HG03097 (cell line): ENCODE measurements at regions not wholly inside any gene's neighbourhood (a gene's known extent, or its start where the extent isn't known, plus 50 kb on each side); places are given as distances from the start of the nearest gene placed in this dataset.
"Not testable (repeated sequence)": the region's sequence is repeated elsewhere in the genome, so short reads cannot be mapped to it uniquely, and the experiment has no call there.

Experiments
- ATAC-seq: cut with Tn5 transposase; IDR thresholded peaks from one replicate; pipeline ENCODE4 v1.9.1; 2021; ENCODE audit not compliant: unreplicated experiment, low FRiP score

DNA sequence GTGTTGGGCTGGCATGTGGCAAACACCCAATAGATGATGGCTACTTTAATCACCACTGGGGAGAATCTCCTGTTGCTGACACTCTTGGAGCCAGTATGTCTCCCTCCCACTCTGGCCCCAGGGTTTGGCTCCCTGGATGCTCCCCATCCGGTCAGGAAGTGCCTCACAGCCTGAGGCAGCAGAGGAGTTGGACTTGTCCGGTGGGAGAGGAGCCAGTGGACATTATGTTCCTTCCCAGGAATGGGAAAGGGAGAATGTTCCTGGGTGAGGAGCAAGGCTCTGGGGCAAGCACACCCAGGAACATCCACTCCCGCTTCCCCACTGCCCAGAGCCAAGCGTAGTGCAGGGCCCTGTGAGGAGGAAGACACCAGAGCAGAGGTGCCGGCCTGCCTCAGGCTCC is 84.6 kb upstream of the NAV2 start:
- no peak for ATAC-seq

DNA sequence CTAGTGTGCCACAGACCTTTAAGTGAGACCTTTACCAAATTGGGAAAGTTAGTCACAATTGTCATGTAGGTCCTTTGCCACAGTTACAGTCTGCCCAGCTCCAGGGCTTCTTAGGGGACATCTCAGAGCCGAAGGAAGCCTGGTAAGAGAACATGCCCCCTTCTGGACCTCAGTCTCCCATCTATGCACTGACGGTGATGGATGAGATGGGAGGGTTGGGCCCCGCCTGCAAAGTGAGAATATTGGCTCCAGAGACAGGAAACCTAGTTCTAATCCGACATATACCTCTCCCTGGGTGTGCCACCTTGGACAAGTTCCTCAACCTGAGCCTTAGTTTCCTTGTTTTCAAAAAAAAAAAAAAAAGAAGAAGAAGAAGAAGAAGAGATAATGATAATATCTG is 85.1 kb upstream of the NAV2 start:
- no peak for ATAC-seq

DNA sequence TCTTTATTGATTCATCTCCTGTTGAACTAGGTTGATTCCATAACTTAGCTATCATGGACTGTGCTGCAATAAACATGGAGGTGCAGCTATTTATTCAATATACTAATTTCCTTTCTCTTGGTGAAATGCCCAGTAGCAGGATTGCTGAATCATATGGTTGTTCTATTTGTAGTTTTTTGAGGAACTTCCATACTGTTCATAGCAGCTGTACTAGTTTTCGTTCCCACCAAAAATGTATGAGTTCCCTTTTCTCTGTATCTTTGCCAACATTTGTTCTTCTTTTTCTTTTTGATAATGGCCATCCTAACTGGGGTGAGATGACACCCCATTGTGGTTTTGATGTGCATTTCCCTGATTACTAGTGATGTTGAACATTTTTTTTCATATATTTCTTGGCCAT is 87.2 kb upstream of the NAV2 start:
- ATAC-seq = no peak

DNA sequence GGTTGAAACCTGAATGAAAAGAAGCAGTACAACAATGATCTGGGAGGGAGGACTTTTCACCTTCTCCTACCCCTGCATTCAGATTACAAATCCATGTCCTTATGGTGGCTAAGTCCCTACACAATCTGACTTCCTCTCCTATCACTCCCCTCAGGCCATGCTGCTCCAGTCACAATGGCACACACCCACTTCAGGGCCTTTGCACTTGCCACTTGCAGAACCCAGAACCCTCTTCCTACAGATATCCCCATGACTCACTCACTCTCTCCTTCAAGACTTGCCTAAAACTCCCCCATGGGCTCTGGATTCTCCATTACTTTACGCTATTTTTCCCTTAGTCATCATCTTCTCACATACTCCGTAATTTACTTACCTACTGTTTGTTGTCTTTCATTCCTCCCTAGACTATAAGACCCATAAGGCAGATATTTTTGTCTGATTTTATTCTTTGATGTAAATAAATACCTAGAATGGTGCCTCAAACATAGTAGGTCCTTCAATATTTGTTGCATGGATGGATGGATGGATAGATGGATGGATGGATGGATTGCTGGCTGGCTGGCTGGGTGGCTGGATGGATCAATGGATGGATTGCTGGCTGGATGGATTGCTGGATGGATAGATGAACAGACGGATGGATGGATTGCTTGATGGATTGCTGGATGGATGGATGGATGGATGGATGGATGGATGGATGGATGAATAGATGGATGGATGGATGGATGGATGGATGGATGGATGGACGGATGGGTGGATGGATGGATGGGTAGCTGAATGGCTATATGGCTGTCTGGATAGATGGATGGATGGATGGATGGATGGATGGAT is 94.7 kb upstream of the NAV2 start:
- ATAC-seq = no peak

DNA sequence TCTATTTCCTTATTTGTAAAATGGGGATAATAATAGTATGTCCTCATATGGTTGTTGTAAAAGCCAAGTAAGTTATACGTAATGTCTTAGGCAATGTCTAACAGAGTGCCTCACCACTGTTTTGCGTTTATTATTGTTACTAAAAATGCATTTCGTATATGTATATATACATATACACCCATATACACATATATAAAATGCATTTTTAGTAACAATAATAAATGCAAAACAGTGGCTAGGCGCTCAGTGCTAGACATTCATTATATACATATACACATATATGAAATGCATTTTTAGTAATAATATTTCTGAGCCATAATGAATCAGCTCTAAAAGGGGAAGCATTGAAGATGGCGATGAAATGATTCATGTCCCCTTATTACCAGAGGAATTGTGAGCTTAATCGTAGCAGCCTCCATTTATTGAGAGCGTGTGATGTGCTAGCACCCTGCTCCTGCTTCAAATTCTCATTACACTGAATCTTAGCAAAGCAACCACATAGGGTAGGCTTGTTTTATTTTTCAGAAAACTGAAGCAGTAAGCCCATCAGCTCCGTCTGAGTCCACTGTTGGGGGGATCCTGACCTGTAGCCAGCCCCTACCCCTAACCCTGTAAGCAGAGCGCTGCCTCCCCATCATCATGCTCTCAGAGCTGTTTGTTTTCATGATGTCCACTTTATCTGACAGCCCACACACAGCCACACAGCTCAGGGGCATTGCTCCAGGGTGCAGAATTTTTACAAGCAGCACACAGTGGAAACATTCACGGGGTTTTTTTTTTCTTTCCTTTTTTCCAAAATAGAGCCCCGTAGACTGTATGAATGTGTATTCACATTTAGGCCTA is 97.1 kb upstream of the NAV2 start:
- no peak for ATAC-seq

DNA sequence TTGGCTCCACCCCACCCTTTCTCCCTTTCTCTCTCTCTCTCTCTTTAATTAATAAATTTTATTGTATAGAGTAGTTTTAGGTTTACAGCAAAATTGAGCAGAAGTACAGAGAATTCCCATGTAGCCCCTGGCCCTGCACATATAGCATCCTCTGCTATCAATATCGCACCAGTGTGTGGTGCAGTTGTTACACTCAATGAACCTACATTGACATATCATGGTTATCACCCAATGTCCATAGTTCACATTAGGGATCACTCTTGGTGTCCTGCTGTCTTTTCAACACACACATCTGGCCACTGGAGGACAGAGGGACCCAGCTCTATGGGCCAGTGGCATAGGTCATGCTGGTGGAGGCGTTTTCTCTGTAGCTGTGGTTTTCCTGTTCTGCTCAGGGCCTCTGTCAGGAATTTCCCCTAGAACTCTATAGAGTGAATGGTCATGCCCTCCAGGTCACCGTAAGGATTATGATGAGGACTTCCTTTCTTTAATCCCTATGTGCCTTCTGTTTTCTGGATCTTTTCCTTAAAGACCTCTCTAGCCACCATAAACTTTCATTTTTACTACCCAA is 98.2 kb upstream of the NAV2 start:
- ATAC-seq = no peak

DNA sequence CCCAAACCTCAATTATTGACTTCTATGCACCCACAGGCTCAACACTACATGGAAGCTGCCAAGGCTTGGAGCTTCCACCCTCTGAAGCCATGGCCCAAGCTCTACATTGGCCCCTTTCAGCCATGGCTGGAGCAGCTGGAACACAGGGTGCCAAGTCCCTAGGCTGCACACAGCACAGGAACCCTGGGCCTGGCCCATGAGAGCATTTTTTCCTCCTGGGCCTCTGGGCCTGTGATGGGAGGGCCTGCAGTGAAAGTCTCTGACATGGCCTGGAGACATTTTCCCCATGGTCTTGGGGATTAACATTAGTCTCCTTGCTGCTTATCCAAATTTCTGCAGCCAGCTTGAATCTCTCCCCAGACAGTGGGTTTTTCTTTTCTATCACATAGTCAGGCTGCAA is 100.6 kb upstream of the NAV2 start:
- not testable (repeated sequence) for ATAC-seq

DNA sequence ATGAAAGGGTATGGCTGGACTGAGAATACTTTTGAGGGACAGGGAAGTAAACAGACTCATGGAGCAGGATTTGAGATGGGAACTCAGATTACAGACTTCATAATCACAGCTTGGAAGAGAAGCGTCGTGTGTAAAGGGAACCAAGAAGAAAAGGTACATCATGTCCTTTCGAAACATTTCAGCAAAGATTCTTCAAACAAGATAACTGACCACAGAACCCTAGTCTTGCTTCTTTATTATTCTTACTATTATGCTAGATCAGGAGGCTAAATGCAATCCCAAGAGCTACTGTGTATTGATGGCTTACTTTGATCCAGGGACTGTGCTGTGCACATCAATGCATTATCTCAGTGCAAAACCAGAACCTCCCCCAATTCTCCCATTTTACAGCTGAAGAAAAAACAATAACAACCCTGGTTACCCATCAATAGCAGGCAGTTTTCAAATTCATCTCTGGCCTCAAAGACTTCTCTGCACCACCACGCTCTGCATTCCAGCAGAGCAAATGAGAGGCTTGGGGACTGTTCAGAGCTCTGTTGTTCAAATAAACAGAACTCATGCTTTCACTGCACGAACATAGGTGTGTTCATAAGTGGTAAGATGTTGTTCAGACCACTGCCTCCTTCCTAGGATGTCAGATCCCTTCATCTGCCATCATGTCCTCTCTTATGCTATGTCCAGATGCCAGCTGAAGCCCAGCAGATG is 104.8 kb upstream of the NAV2 start:
- ATAC-seq = no peak

DNA sequence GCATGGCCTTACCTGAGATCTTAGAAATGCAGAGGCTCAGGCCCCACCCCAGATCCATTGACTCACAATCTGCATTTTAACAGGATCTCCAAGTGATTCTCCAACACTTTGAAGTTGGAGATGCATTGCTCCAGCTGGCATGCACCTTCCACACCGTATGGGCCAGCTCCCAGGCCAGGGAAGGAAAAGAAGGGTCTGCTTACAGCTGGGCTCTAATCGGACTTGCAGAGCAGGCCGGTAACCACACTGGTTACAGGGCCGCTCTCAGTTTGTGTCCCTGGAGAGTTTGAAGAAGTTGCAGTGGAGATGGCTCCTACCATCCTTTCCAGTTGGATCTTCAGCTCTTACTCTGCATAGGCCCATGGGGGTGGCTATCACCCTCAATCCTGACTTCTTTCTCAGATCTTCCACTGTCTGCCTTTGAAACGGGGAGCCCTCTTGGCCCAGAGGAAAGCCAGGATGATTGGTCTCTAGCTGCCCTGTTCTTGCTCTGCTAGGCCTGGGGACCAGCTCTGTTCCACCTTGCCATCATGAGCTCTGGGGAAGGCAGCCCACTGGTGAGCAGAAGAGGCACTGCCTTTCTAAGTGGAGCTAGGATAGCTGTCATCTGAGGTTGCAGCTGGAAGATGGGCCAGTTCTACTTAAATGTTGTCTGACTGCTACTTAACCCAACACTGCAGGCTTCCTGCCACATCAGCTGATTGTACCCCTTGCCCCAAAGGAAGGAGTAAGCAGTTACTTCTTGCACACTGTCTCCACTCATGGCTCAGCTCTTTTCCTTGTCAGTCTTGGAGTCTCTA is 105.6 kb upstream of the NAV2 start:
- ATAC-seq = no peak

DNA sequence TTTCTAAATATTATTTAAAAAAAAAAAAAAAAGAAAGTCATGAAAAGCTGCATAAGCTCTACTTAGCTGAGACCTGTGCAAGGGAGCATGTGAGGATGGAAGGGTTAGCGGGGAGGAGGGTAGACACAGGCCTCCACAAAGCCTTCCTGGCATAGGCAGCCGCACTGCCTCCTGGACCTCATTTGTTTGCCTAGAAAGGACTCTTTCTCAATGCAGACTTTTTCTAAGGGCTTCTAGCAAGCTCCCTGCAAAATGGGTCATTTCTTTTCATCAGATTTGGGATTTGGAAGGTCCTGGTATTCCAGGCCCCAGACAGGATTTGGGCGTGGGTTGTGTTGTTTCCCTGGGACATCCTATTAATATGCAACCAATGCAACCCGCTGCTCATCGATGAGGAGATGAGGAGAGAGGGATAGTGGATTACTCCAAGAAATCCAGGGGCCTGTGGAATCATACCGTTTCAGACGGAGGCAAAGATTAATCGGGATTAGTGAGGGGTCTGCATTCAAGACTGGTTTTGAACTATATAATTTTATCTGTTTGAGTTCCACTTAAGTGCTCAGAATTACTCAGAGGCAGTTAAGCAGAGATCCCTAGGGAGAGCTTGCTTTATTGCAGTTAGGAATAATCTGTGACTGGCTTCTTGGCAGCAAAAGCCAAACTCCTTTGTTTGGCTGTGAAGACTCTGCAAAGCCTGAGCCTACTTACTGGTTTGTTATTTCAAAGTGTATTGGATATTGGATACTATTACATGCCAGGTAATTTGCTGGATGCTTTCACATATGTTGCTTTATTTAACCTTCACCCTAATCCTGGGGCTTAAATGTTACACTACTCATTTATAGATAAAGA is 106.9 kb upstream of the NAV2 start:
- no peak for ATAC-seq

DNA sequence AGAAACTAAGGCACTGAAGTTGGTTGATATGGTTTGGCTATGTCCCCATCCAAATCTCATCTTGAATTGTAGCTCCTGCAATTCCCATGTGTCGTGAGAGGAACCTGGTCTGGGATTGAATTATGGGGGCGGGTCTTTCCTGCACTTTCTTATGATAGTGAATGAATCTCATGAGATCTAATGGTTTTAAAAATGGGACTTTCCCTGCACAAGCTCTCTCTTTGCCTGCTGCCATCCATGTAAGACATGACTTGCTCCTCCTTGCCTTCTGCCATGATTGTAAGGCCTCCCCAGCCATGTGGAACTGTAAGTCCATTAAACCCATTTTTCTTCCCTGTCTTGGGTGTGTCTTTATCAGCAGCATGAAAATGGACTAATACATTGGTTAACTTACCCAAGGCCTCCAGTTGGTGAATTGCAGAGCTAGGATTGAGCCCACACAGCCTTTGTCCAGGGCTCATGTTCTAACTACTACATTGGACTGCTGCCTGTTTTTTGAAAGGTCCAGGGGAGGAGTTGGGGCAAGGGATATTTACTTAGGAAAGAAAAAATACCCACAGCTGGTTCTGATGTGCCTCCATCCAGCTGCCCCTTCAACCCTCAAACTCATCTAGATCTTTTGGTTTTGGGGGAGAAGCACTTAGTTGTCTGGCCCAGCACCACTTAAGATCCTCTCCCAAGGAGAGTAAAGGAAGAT is 107.8 kb upstream of the NAV2 start:
- ATAC-seq = no peak

DNA sequence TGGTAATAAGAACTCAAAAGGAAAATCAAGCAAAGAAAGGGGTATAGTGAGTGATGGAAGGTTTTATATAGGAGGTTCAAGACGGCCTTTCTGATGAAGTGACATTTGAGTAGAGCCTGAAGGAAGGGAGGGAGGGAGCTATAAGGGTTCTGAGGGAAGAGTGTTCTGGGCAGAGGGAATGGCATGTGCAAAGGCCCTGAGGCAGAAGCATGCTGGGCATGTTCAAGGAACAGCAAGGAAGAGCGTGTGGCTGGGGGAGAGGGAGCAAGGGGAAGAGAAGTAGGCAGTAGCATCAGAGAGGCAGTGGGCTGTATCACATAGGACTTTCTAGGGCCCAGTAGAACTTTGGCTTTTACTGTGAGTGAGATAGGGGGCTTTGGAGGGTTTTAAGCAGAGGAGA is 108.9 kb upstream of the NAV2 start:
- ATAC-seq = no peak

DNA sequence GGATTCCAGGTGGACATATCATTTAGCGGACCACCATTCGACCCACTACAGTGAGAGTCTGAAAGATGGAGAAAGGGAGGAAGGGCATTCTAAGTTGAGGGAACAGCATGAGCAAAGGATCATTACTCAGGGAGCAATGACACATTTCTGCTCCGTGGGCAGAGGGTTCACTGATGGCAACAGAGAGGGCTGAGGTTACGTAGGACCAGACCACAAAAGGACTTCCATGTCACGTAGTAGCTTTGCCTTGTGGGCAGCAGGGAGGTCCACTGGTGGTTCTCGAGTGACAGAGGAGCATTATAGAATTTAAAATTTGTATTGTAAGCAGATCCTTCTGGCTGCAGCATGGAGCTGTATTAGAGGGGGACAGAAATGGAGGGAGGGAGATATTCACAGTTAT is 109.7 kb upstream of the NAV2 start:
- ATAC-seq = no peak

DNA sequence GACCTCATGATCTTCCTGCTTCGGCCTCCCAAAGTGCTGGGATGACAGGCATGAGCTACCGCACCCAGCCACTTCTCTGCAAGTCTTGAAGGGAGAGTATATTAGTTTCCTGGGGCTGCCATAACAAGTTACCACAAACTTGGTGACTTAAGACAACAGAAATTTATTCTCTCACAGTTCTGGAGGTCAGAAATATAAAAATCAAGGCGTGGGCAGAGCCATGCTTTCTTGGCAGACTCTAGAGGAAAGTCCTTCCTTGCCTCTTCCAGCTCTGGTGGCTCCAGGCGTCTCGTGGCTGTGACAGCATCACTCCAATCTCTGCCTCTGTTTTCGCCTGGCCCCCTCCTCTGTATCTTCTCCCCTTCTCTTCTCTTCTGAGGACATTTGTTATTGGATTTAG is 110.2 kb upstream of the NAV2 start:
- no peak for ATAC-seq

DNA sequence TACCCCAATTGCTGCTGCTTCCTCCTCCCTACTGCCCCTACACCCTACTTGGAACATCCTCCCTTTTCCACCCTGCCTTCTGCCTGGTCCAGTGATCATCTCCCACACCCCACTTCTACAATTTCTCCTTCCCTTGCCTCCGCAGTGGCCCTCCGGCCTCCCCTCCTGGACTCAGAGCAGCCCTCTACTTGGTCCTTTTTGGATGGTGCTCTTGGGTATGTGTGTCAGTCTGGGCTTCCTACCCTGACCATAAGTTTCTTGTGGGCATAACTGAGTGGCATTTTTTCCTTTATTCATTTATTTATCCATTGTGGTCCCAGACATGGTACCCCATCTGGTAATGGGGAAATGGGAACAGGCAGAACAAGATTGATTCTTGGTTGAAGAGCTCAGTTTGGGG is 111.4 kb upstream of the NAV2 start:
- ATAC-seq = no peak

DNA sequence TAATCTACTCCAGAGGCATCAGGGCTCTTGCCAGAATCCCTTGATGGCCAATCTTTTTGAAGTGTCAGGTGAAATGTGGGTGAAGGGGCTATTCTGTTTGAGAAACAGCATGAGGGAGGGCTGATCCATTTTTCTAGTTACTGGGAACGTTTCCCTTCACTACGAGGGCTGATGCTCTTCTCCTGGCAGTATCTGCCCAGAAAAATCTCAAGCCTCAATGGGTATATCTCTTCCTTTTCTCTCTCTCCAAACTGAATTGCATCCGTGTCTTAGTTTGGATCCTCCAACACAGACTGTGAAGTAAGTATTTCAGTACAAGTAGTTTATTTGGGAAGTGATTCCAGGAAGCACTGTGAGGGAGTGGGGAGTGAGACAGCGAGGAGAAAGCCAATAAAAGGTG is 113.0 kb upstream of the NAV2 start:
- no peak for ATAC-seq

DNA sequence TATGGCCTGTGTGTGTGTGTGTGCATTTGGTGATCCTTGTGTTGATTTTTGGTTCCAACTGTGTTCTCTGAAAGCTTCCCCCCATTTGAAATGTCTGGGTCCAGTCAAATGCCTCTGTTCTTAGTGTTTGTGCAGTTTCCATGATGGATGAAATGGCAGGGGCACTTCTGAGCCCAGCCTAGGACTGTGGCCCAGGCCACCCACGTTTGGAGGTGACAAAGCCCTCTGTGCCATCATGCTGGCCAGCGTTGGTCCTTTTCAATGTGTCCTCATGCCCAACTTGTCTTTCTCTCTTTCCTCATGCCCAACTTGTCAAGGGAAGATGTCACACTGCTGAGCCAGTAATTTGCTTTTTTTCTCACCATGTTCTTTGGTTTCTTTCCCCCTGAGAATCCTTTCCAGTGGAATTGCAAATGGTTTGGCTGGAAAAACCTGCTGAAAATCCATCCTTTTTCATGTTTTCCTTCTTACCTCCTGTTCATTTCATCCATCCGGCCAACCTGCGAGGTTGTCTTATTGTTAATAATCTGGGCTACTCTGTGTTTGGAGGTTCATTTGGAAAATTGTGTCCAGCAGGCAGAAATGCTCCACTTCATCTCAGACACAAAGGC is 113.7 kb upstream of the NAV2 start:
- no peak for ATAC-seq

DNA sequence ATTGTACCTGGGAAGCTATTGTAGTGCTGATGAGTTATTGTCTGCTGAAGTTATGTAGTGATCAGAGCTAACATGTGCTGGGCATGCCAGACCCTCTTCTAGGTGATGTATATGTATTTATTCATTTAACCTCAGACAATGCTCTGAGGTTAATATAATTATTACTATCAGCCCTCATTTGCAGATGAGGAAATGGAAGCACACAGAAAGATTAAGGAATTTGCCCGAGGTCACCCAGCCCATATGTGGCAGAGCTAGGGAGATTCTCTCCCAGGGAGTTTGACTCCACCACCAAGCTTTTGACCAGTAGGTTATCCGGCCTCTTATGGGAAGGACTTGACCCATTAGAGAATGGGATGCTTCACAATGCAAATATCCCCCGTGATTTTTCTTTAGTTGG is 114.2 kb upstream of the NAV2 start:
- no peak for ATAC-seq
